GM18505 (cell line): ENCODE measurements at regions not wholly inside any gene's neighbourhood (a gene's known extent, or its start where the extent isn't known, plus 50 kb on each side); places are given as distances from the start of the nearest gene placed in this dataset.
"Not testable (repeated sequence)": the region's sequence is repeated elsewhere in the genome, so short reads cannot be mapped to it uniquely, and the experiment has no call there.

Experiments
- ATAC-seq: cut with Tn5 transposase; IDR thresholded peaks from one replicate; pipeline ENCODE4 v1.9.1; 2021; ENCODE audit not compliant: unreplicated experiment
- POLR2A ChIP-seq: IDR thresholded peaks from 4 replicates; pipeline ENCODE4 v1.6.1; 2011; ENCODE audit warnings: borderline replicate concordance; ENCODE audit not compliant: insufficient read depth, insufficient read length; ENCODE audit errors: extremely low read depth

- no peak for ATAC-seq
- no peak for TF ChIP-seq POLR2A
Measured at GRCh38 chr3:160047876-160048275, 59.2 kb downstream of the IL12A start.

GRCh38 chr3:160049038-160049437, 60.4 kb downstream of the IL12A start:
- no peak for ATAC-seq
- TF ChIP-seq POLR2A = no peak

- ATAC-seq = no peak
- TF ChIP-seq POLR2A = no peak
Measured at GRCh38 chr3:160049565-160049964, 60.9 kb downstream of the IL12A start.

- no peak for TF ChIP-seq POLR2A
- no peak for ATAC-seq
Measured at GRCh38 chr3:160049988-160050387, 61.4 kb downstream of the IL12A start.

GRCh38 chr3:160052385-160053047, 63.9 kb downstream of the IL12A start:
- no peak for ATAC-seq
- TF ChIP-seq POLR2A = no peak

GRCh38 chr3:160053048-160053391, 64.4 kb downstream of the IL12A start:
- no peak for ATAC-seq
- no peak for TF ChIP-seq POLR2A

- not testable (repeated sequence) for ATAC-seq
Measured at GRCh38 chr3:160054862-160055261, 66.2 kb downstream of the IL12A start.

- ATAC-seq = no peak
- no peak for TF ChIP-seq POLR2A
Measured at GRCh38 chr3:160055659-160056058, 67.0 kb downstream of the IL12A start.

- ATAC-seq = no peak
- no peak for TF ChIP-seq POLR2A
Measured at GRCh38 chr3:160057331-160057730, 68.7 kb downstream of the IL12A start.

GRCh38 chr3:160060409-160061027, 71.9 kb downstream of the IL12A start:
- TF ChIP-seq POLR2A = no peak
- ATAC-seq = no peak

GRCh38 chr3:160061525-160061924, 72.9 kb downstream of the IL12A start:
- TF ChIP-seq POLR2A = no peak

GRCh38 chr3:160065282-160065681, 76.6 kb downstream of the IL12A start:
- no peak for ATAC-seq
- TF ChIP-seq POLR2A = no peak

More at GRCh38 chr3:160061525-160061924, 72.9 kb downstream of the IL12A start:
- no peak for ATAC-seq

- no peak for ATAC-seq
- no peak for TF ChIP-seq POLR2A
Measured at GRCh38 chr3:160065786-160066185, 77.2 kb downstream of the IL12A start.

GRCh38 chr3:160069986-160070385, 81.4 kb downstream of the IL12A start:
- no peak for TF ChIP-seq POLR2A
- no peak for ATAC-seq
